ENCODE measurements at regions not wholly inside any gene's neighbourhood (a gene's known extent, or its start where the extent isn't known, plus 50 kb on each side); places are given as distances from the start of the nearest gene placed in this dataset.
A peak's percentile ranks its signal among the peaks of the same experiment; 100 is the strongest.

DNA sequence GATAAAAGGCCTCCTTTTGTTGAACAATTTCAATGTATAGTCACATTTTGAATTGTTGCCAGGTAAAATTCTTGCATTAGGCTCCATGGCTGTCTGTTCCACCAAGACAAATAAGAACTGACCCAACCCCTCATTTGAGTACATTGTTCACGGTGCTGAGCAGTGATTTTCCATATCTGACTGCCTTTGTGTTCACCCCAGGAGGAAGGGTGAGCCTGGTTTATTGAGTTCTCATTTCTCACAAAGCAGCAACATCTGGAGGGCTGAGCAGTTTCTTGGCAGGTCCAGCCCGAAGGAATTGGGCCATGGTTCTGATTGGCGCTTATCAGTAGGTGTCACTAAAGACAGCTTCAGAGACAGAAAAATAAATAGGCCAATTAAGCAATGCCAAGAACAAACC is 149.1 kb downstream of the BMP4 start:
- Histone ChIP-seq H3K9me3 (no peaks in the 10 kb centered on the region), H3K27ac (no peak overlapping the region), H3K4me3 (no peak overlapping the region), H3K27me3 (no peaks in the 10 kb centered on the region), H3K4me1 (no peaks in the 10 kb centered on the region), H3K36me3 (no peaks in the 10 kb centered on the region)
- no peak for TF ChIP-seq CTCF (IDR thresholded peaks at IDR 0.05)
- no peak for TF ChIP-seq POLR2A (IDR thresholded peaks at IDR 0.05)
- DNase-seq = no peak

DNA sequence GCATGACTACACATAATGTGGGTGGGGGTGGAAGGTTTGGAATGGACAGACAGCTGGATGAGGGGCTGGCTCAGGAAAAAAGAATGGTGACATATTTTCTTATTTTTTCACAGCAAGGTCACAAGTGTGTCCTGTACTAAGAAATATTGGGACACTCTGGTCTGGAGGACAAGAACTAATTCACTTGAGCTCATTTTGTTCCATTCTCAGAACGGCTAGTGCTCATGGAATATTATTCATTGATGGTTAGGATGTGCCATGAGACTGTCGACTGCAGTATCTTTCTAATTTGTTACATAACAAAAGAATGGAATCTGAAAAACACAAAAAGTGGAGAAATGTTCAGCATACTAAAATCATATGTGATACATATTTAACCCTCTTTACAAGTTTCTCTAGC is 149.5 kb downstream of the BMP4 start:
- no peaks in the 10 kb centered on the region for H3K36me3 ChIP-seq
- H3K27ac ChIP-seq = no peak overlapping the region
- no peaks in the 10 kb centered on the region for H3K9me3 ChIP-seq
- H3K27me3 ChIP-seq = no peaks in the 10 kb centered on the region
- no peak overlapping the region for H3K4me3 ChIP-seq
- no peak for DNase-seq
- H3K4me1 ChIP-seq = no peaks in the 10 kb centered on the region
- TF ChIP-seq POLR2A (IDR thresholded peaks at IDR 0.05) = no peak
- TF ChIP-seq CTCF (IDR thresholded peaks at IDR 0.05) = no peak

DNA sequence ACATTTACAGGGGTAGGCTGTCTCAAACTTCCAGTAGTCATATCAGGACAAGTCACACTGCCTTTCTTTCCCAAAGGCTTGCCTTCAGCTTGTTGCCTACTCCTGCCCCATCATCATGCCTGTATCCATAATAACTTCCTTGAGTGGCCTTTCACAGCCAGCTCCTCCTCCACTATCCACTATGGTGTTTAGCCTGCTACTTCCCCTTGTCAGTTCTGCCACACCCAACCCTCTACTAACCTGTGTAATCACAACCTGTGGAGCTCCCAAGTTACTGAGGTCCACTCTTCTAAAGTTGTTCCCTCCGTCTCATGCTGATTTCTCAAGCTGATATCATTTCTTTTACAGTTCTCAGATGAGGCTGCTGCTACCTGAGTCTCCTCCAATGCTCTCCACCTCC is 159.9 kb downstream of the BMP4 start:
- Histone ChIP-seq H3K36me3 (no peaks in the 10 kb centered on the region), H3K4me3 (no peak overlapping the region), H3K27ac (no peak overlapping the region), H3K9me3 (no peaks in the 10 kb centered on the region), H3K4me1 (no peaks in the 10 kb centered on the region), H3K27me3 (no peaks in the 10 kb centered on the region)
- DNase-seq = no peak
- TF ChIP-seq POLR2A (IDR thresholded peaks at IDR 0.05) (no peak), CTCF (IDR thresholded peaks at IDR 0.05) (no peak)

- TF ChIP-seq CTCF (IDR thresholded peaks at IDR 0.05) (no peak), POLR2A (IDR thresholded peaks at IDR 0.05) (no peak)
- H3K9me3 ChIP-seq = no peaks in the 10 kb centered on the region
- H3K27ac ChIP-seq = no peak overlapping the region
- no peaks in the 10 kb centered on the region for H3K27me3 ChIP-seq
- no peak overlapping the region for H3K4me3 ChIP-seq
- H3K4me1 ChIP-seq = no peaks in the 10 kb centered on the region
- no peaks in the 10 kb centered on the region for H3K36me3 ChIP-seq
- no peak for DNase-seq
Observed at GRCh38 chr14:53793790-53794505, 162.7 kb downstream of the BMP4 start.

DNA sequence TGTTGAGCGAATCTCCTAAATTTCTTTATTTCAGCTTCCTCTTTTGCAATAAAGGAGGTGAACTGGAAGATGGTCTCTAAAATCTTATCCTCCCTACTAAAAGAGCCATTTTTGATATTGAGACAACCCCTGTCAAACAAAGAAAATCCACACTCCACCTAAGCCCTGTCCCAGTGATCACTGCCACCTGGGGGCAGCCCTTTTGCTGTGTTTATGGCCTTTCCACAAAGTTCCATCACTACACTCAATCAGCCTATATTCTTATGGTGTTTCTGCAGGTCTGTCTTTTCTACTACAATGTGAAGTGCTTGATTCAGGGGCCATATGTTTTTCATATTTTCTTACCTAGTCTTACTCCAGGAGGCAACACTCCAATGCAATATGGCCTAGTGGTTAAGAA is 163.7 kb downstream of the BMP4 start:
- Histone ChIP-seq H3K4me1 (no peaks in the 10 kb centered on the region), H3K9me3 (no peaks in the 10 kb centered on the region), H3K27ac (no peak overlapping the region), H3K4me3 (no peak overlapping the region), H3K27me3 (no peaks in the 10 kb centered on the region), H3K36me3 (no peaks in the 10 kb centered on the region)
- DNase-seq = no peak
- TF ChIP-seq CTCF (IDR thresholded peaks at IDR 0.05) (peak in 1 of 6 experiments; percentile 11), POLR2A (IDR thresholded peaks at IDR 0.05) (no peak)
